ENCODE measurements at regions not wholly inside any gene's neighbourhood (a gene's known extent, or its start where the extent isn't known, plus 50 kb on each side); places are given as distances from the start of the nearest gene placed in this dataset.

GRCh38 chr16:9570521-9570920 is 479.1 kb downstream of the HAPSTR1 start:
- WGBS, result 68% methylated on average over 3 of the region's 3 CpGs
- Histone ChIP-seq H3K4me3 (no peak overlapping the region), H3K36me3 (no peaks in the 10 kb centered on the region), H3K27me3 (no peaks in the 10 kb centered on the region), H3K4me1 (no peaks in the 10 kb centered on the region), H3K27ac (replicated peaks in 1 of 4) (no peak overlapping the region), H3K9me3 (no peaks in the 10 kb centered on the region)
- TF ChIP-seq, protein P1, sequence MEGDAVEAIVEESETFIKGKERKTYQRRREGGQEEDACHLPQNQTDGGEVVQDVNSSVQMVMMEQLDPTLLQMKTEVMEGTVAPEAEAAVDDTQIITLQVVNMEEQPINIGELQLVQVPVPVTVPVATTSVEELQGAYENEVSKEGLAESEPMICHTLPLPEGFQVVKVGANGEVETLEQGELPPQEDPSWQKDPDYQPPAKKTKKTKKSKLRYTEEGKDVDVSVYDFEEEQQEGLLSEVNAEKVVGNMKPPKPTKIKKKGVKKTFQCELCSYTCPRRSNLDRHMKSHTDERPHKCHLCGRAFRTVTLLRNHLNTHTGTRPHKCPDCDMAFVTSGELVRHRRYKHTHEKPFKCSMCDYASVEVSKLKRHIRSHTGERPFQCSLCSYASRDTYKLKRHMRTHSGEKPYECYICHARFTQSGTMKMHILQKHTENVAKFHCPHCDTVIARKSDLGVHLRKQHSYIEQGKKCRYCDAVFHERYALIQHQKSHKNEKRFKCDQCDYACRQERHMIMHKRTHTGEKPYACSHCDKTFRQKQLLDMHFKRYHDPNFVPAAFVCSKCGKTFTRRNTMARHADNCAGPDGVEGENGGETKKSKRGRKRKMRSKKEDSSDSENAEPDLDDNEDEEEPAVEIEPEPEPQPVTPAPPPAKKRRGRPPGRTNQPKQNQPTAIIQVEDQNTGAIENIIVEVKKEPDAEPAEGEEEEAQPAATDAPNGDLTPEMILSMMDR (IDR thresholded peaks at IDR 0.05), result no peak
- TF ChIP-seq POLR2A (IDR thresholded peaks at IDR 0.05; ENCODE audit: low read depth) (no peak), EP300 (IDR thresholded peaks at IDR 0.05) (no peak), POLR2AphosphoS5 (IDR thresholded peaks at IDR 0.05) (no peak)
- no peak for DNase-seq (ENCODE audit: extremely low spot score)
- intact Hi-C loops (cut with DNase I), result no loop called here

DNA sequence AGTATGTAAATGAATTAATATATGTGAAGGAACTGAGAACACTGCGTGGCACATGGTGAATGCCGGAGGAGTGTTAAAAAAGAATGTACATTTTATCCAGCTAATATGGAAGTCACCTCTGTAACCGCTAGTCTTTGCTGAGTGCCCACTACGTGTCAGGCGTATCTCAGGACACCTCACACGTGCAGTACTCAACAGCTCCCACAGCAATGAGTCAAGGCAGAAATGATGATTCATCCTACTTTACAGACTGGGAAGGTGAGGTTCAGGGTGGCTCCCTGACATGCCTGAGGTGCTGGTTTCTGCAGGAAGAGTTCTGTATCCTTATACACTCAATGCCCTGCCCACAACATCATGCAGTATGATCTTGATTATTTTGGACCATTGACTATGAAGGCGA is 487.0 kb downstream of the HAPSTR1 start:
- no peaks in the 10 kb centered on the region for H3K27me3 ChIP-seq
- H3K9me3 ChIP-seq, result no peaks in the 10 kb centered on the region
- no peaks in the 10 kb centered on the region for H3K36me3 ChIP-seq
- H3K4me3 ChIP-seq, result no peak overlapping the region
- no peaks in the 10 kb centered on the region for H3K4me1 ChIP-seq
- TF ChIP-seq, protein P1 (IDR thresholded peaks at IDR 0.05), result no peak
- no peak for TF ChIP-seq POLR2AphosphoS5 (IDR thresholded peaks at IDR 0.05)
- TF ChIP-seq EP300 (IDR thresholded peaks at IDR 0.05), result no peak
- intact Hi-C loops (cut with DNase I), result no loop called here
- no peak overlapping the region for H3K27ac ChIP-seq (replicated peaks in 1 of 4)
- no peak for DNase-seq (ENCODE audit: extremely low spot score)
- WGBS, result 87% methylated on average over 7 of the region's 7 CpGs

GRCh38 chr16:9580025-9580424 is 488.6 kb downstream of the HAPSTR1 start:
- no peaks in the 10 kb centered on the region for H3K27me3 ChIP-seq

DNA sequence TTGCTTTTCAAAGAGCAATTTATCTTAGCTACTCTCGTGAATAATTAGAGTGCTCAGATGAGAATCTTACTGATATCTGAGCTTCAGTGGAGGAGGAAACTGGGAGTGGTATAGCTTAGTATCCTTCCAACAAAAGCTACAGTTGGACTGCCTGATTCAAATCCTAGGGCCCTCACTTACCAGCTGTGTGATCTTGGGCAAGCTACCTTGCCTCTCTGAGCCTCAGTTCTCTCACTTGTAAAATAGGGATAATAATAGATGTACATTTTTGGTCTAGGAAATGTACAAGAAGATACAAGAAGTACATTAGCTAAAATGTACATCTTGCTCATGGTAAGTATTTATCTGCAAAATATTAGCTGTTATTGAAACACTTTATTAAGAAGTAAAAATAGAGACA is 502.0 kb downstream of the HAPSTR1 start:
- TF ChIP-seq EP300 (IDR thresholded peaks at IDR 0.05) (no peak), POLR2AphosphoS5 (IDR thresholded peaks at IDR 0.05) (no peak), POLR2A (IDR thresholded peaks at IDR 0.05; ENCODE audit: low read depth) (no peak)
- TF ChIP-seq, protein P1 (IDR thresholded peaks at IDR 0.05), result no peak
- no peak overlapping the region for H3K27ac ChIP-seq (replicated peaks in 1 of 4)
- WGBS, result 67% methylated on average over 1 of the region's 1 CpG

More at GRCh38 chr16:9580025-9580424, 488.6 kb downstream of the HAPSTR1 start:
- intact Hi-C loops (cut with DNase I), result no loop called here
- no peak for DNase-seq (ENCODE audit: extremely low spot score)
- H3K4me1 ChIP-seq, result no peaks in the 10 kb centered on the region
- no peaks in the 10 kb centered on the region for H3K36me3 ChIP-seq
- H3K4me3 ChIP-seq, result no peak overlapping the region
- TF ChIP-seq, protein P1 (IDR thresholded peaks at IDR 0.05), result no peak
- no peak for TF ChIP-seq POLR2A (IDR thresholded peaks at IDR 0.05; ENCODE audit: low read depth)
- no peak for TF ChIP-seq EP300 (IDR thresholded peaks at IDR 0.05)
- TF ChIP-seq POLR2AphosphoS5 (IDR thresholded peaks at IDR 0.05), result no peak
- H3K27ac ChIP-seq (replicated peaks in 1 of 4), result no peak overlapping the region
- H3K9me3 ChIP-seq, result no peaks in the 10 kb centered on the region
- 82% methylated on average over 2 of the region's 2 CpGs for WGBS

DNA sequence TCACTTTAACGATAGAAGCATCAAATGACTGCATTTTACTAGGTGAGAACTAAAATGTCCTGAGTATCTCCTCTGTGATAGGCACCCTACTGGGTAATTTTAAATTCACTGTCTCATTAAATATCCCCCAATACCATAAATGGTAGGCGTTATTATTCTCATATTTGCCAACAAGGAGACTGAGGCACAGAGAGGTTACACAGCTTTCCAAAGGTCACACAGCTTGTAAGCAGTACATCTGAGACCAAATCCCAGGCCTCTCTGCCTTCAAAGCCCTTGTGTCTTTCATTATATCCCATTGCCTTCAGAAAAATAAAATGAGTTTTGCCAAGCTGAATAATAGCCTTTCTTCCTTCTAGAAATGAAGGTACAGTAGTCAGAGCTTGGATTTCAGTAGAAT is 502.6 kb downstream of the HAPSTR1 start:
- WGBS, result 80% methylated on average over 2 of the region's 2 CpGs
- no peak overlapping the region for H3K4me3 ChIP-seq
- H3K4me1 ChIP-seq, result no peaks in the 10 kb centered on the region
- no peak for DNase-seq (ENCODE audit: extremely low spot score)
- H3K9me3 ChIP-seq, result no peaks in the 10 kb centered on the region
- H3K27me3 ChIP-seq, result no peaks in the 10 kb centered on the region
- intact Hi-C loops (cut with DNase I), result no loop called here
- TF ChIP-seq POLR2A (IDR thresholded peaks at IDR 0.05; ENCODE audit: low read depth), result no peak
- TF ChIP-seq, protein P1 (IDR thresholded peaks at IDR 0.05), result no peak
- no peak for TF ChIP-seq EP300 (IDR thresholded peaks at IDR 0.05)
- TF ChIP-seq POLR2AphosphoS5 (IDR thresholded peaks at IDR 0.05), result no peak
- no peak overlapping the region for H3K27ac ChIP-seq (replicated peaks in 1 of 4)
- no peaks in the 10 kb centered on the region for H3K36me3 ChIP-seq

More for the DNA sequence above, 502.0 kb downstream of the HAPSTR1 start:
- intact Hi-C loops (cut with DNase I), result no loop called here
- Histone ChIP-seq H3K36me3 (no peaks in the 10 kb centered on the region), H3K4me1 (no peaks in the 10 kb centered on the region), H3K27me3 (no peaks in the 10 kb centered on the region), H3K9me3 (no peaks in the 10 kb centered on the region), H3K4me3 (no peak overlapping the region)
- no peak for DNase-seq (ENCODE audit: extremely low spot score)
